Medulla oblongata (tissue), 1 donor: ENCODE measurements at regions not wholly inside any gene's neighbourhood (a gene's known extent, or its start where the extent isn't known, plus 50 kb on each side); places are given as distances from the start of the nearest gene placed in this dataset.
"Not testable (repeated sequence)": the region's sequence is repeated elsewhere in the genome, so short reads cannot be mapped to it uniquely, and the experiment has no call there.

Source experiments
- DNase-seq: peaks from one replicate; pipeline ENCODE4 v3.0.0-alpha.2; 2015; ENCODE audit errors: extremely low spot score

- DNase-seq: no peak
Measured at GRCh38 chr20:43365691-43366090, 92.0 kb upstream of the SRSF6 start.

GRCh38 chr20:43364001-43364400 is 93.7 kb upstream of the SRSF6 start:
- DNase-seq: no peak

- no peak for DNase-seq
Measured at GRCh38 chr20:43363506-43363905, 94.2 kb upstream of the SRSF6 start.

- no peak for DNase-seq
Measured at GRCh38 chr20:43361526-43361925, 96.2 kb upstream of the SRSF6 start.

- DNase-seq: no peak
Measured at GRCh38 chr20:43360016-43360415, 97.7 kb upstream of the SRSF6 start.

- no peak for DNase-seq
Measured at GRCh38 chr20:43358811-43359210, 98.9 kb upstream of the SRSF6 start.

GRCh38 chr20:43357352-43357751 is 100.3 kb upstream of the SRSF6 start:
- no peak for DNase-seq

GRCh38 chr20:43355610-43356009 is 102.1 kb upstream of the SRSF6 start:
- DNase-seq: no peak

GRCh38 chr20:43352996-43353395 is 104.7 kb upstream of the SRSF6 start:
- DNase-seq: no peak

- not testable (repeated sequence) for DNase-seq
Measured at GRCh38 chr20:43350694-43351093, 107.0 kb upstream of the SRSF6 start.

GRCh38 chr20:43349841-43350240 is 107.9 kb upstream of the SRSF6 start:
- DNase-seq: no peak

- DNase-seq: not testable (repeated sequence)
Measured at GRCh38 chr20:43347839-43348238, 109.9 kb upstream of the SRSF6 start.

- no peak for DNase-seq
Measured at GRCh38 chr20:43345676-43346075, 112.0 kb upstream of the SRSF6 start.

- DNase-seq: no peak
Measured at GRCh38 chr20:43341511-43341910, 116.2 kb upstream of the SRSF6 start.

GRCh38 chr20:43337036-43337435 is 120.7 kb upstream of the SRSF6 start:
- no peak for DNase-seq

GRCh38 chr20:43334080-43334479 is 123.6 kb upstream of the SRSF6 start:
- DNase-seq: no peak

- no peak for DNase-seq
Measured at GRCh38 chr20:43331906-43332305, 125.8 kb upstream of the SRSF6 start.

GRCh38 chr20:43328697-43329096 is 129.0 kb upstream of the SRSF6 start:
- no peak for DNase-seq

- DNase-seq: not testable (repeated sequence)
Measured at GRCh38 chr20:43327234-43327633, 130.5 kb upstream of the SRSF6 start.

- no peak for DNase-seq
Measured at GRCh38 chr20:43325926-43326325, 131.8 kb upstream of the SRSF6 start.

- no peak for DNase-seq
Measured at GRCh38 chr20:43323592-43323991, 133.9 kb upstream of the PTPRT start.

GRCh38 chr20:43322851-43323250 is 133.1 kb upstream of the PTPRT start:
- peak; percentile 4 for DNase-seq

- DNase-seq: no peak
Measured at GRCh38 chr20:43320536-43320935, 130.8 kb upstream of the PTPRT start.

- no peak for DNase-seq
Measured at GRCh38 chr20:43318755-43319297, 129.1 kb upstream of the PTPRT start.
